Prostate gland (tissue), 2 donors: ENCODE measurements at regions not wholly inside any gene's neighbourhood (a gene's known extent, or its start where the extent isn't known, plus 50 kb on each side); places are given as distances from the start of the nearest gene placed in this dataset.
A peak's percentile ranks its signal among the peaks of the same experiment; 100 is the strongest.

Source experiments
- CTCF ChIP-seq, 4 experiments: fragments of 200-600 bp in 2 of 4; fragments of 450-650 bp in 2 of 4; sonication (generic) in 2 of 4; IDR thresholded peaks; 1 replicate in 3 of 4; 2 replicates in 1 of 4; pipeline ENCODE4 v1.5.1; 2016 to 2019; ENCODE audit warnings: antibody characterized with exemption in 4 of 4, mild to moderate bottlenecking in 2 of 4, moderate library complexity in 2 of 4
- POLR2A ChIP-seq: fragments of 450-650 bp; IDR thresholded peaks from one replicate; pipeline ENCODE4 v1.6.1; 2016; ENCODE audit warnings: antibody characterized with exemption, mild to moderate bottlenecking
- POLR2AphosphoS5 ChIP-seq: sonication (generic); formaldehyde crosslinking; IDR thresholded peaks from one replicate; pipeline ENCODE4 v1.6.1; 2017; ENCODE audit warnings: antibody characterized with exemption

GRCh38 chr9:87343816-87344430 is 153.7 kb upstream of the DAPK1 start:
- TF ChIP-seq CTCF (IDR thresholded peaks at IDR 0.05) (no peak), POLR2AphosphoS5 (peak; percentile 59), POLR2A (no peak)
